Mucosa of rectum (tissue), 2 donors: ENCODE measurements at regions not wholly inside any gene's neighbourhood (a gene's known extent, or its start where the extent isn't known, plus 50 kb on each side); places are given as distances from the start of the nearest gene placed in this dataset.

Source experiments
- H3K27ac ChIP-seq, 2 donors: one replicate each; pipeline ENCODE4 v1.7.0; 2013; ENCODE audit warnings: inconsistent platforms in 2 of 2, low read depth in 2 of 2, low read length in 2 of 2
- H3K27me3 ChIP-seq, 2 donors: one replicate each; pipeline ENCODE4 v1.7.0; 2013; ENCODE audit warnings: low read length in 2 of 2; ENCODE audit not compliant: control insufficient read depth in 2 of 2, insufficient read depth in 2 of 2
- H3K36me3 ChIP-seq, 2 donors: one replicate each; pipeline ENCODE4 v1.7.0; 2013; ENCODE audit warnings: low read length in 2 of 2; ENCODE audit not compliant: control insufficient read depth in 2 of 2, insufficient read depth in 2 of 2
- H3K4me1 ChIP-seq, 2 donors: one replicate each; pipeline ENCODE4 v1.7.0; 2013; ENCODE audit warnings: low read length in 2 of 2, mild to moderate bottlenecking in 1 of 2; ENCODE audit not compliant: control insufficient read depth in 2 of 2, insufficient read depth in 2 of 2
- H3K4me3 ChIP-seq, 2 donors: one replicate each; pipeline ENCODE4 v1.7.0; 2013; ENCODE audit warnings: low read length in 2 of 2
- H3K9ac ChIP-seq, 2 donors: one replicate each; pipeline ENCODE4 v1.7.0; 2013; ENCODE audit warnings: low read length in 2 of 2, low read depth in 1 of 2, mild to moderate bottlenecking in 1 of 2
- H3K9me3 ChIP-seq, 2 donors: one replicate each; pipeline ENCODE4 v1.7.0; 2013; ENCODE audit warnings: low read length in 2 of 2; ENCODE audit not compliant: control insufficient read depth in 2 of 2
- donor health status: healthy.
- donor health status: Normal muscosa, but diverticular disease.

- Histone ChIP-seq H3K9me3 (no peaks in the 10 kb centered on the region), H3K27ac (no peak overlapping the region), H3K4me1 (peaks cover 0 to 13% of the 10 kb centered on the region in 2 donors), H3K36me3 (no peaks in the 10 kb centered on the region), H3K9ac (no peak overlapping the region), H3K4me3 (no peak overlapping the region), H3K27me3 (no peaks in the 10 kb centered on the region)
Measured at GRCh38 chr5:71937921-71938698, 169.2 kb upstream of the MAP1B start.

DNA sequence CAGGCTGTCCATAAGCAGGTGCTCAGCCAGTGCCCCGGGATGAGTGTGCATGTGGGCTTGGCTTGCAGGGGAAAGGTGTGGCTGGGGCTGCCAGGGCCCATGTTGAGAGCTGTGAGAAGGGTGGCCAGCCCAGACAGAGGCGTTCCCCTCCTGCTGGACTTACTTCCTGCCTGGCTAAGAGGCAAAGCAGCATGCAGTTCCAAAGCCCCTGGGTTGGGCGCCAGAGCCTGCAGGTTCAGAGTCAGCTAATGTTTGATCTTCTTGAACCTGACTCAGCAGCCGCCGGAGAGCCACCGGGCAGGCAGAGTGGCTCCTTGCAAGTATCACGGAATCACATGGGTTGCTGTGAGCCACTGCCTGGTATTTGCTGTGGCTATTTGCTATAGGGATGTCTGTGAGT is 168.4 kb upstream of the MAP1B start:
- H3K27me3 ChIP-seq = no peaks in the 10 kb centered on the region
- peak overlapping the region in 1 of 2 donors; percentile 2 for H3K27ac ChIP-seq
- H3K9ac ChIP-seq = peak overlapping the region in 1 of 2 donors; percentile 10
- no peak overlapping the region for H3K4me3 ChIP-seq
- H3K4me1 ChIP-seq = peaks cover 0 to 10% of the 10 kb centered on the region in 2 donors
- H3K9me3 ChIP-seq = no peaks in the 10 kb centered on the region
- H3K36me3 ChIP-seq = no peaks in the 10 kb centered on the region

- H3K27ac ChIP-seq = no peak overlapping the region
- no peaks in the 10 kb centered on the region for H3K9me3 ChIP-seq
- H3K4me1 ChIP-seq = peaks cover 0 to 10% of the 10 kb centered on the region in 2 donors
- H3K9ac ChIP-seq = peak overlapping the region in 1 of 2 donors; percentile 10
- no peak overlapping the region for H3K4me3 ChIP-seq
- H3K27me3 ChIP-seq = no peaks in the 10 kb centered on the region
- H3K36me3 ChIP-seq = no peaks in the 10 kb centered on the region
Measured at GRCh38 chr5:71939452-71940230, 167.6 kb upstream of the MAP1B start.

- H3K4me1 ChIP-seq = peaks cover 0 to 7% of the 10 kb centered on the region in 2 donors
- H3K27me3 ChIP-seq = no peaks in the 10 kb centered on the region
- no peaks in the 10 kb centered on the region for H3K36me3 ChIP-seq
- H3K9me3 ChIP-seq = no peaks in the 10 kb centered on the region
- no peak overlapping the region for H3K27ac ChIP-seq
- no peak overlapping the region for H3K9ac ChIP-seq
- H3K4me3 ChIP-seq = no peak overlapping the region
Measured at GRCh38 chr5:71943874-71944273, 163.4 kb upstream of the MAP1B start.

DNA sequence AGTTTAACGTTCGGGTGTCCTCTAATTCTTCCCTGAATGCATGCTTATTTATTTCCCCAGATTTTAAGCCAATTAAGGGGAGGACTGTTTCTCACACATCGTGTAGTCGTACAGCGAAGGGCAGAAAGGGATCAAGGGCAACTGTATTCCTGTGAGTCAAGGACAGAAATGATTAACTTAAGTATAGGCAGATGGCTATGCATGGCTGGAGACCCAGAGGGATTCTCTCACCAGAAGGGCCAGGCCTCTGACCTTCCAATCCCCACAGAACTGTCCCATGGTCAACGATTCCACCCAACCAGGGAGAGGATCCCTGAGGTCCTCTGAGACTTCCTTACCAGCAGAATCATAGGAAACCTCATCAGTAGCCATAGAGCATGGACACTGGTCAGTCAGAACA is 161.8 kb upstream of the MAP1B start:
- Histone ChIP-seq H3K27ac (no peak overlapping the region), H3K4me1 (no peaks in the 10 kb centered on the region), H3K9ac (no peak overlapping the region), H3K4me3 (no peak overlapping the region), H3K36me3 (no peaks in the 10 kb centered on the region), H3K27me3 (no peaks in the 10 kb centered on the region), H3K9me3 (no peaks in the 10 kb centered on the region)

DNA sequence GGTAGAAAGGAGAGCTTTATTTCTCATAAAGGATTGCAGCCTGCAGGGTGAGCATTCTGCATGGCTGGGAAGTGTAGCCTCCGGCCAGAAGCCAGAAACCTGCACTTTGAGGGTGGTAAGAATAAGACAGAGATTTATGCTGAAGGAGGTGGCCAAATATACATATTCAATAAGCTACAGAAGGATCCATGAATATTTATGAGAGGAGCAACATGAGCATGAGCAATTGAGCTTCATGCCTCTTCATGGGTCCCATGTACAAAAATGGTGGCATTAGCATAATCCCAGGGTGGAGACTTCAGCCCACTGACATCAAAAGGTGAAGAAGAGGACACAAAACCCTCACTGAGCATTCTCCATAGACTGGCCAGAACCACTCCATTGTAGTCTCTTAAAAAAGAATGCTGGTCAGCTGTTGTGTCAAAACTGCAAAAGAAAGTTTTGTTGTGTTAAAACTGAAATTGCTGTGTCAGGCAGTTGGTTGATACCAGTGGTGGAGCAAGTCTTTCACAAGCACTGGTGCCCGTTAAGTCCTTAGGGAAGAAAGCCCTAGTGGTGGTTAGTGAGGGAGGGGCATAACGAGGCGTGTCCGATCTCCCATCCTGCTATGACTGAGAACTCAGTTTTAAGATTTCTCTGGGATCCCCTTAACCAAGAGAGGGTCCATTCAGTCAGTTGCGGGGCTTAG is 160.8 kb upstream of the MAP1B start:
- Histone ChIP-seq H3K9ac (no peak overlapping the region), H3K36me3 (no peaks in the 10 kb centered on the region), H3K9me3 (no peaks in the 10 kb centered on the region), H3K4me3 (no peak overlapping the region), H3K27me3 (no peaks in the 10 kb centered on the region), H3K4me1 (no peaks in the 10 kb centered on the region), H3K27ac (no peak overlapping the region)

GRCh38 chr5:71948206-71948605 is 159.1 kb upstream of the MAP1B start:
- Histone ChIP-seq H3K4me1 (no peaks in the 10 kb centered on the region), H3K27ac (no peak overlapping the region), H3K9ac (no peak overlapping the region), H3K4me3 (no peak overlapping the region), H3K36me3 (no peaks in the 10 kb centered on the region), H3K9me3 (no peaks in the 10 kb centered on the region), H3K27me3 (peaks cover 0 to 1% of the 10 kb centered on the region in 2 donors)

GRCh38 chr5:71949772-71950171 is 157.5 kb upstream of the MAP1B start:
- Histone ChIP-seq H3K9ac (no peak overlapping the region), H3K36me3 (no peaks in the 10 kb centered on the region), H3K27ac (no peak overlapping the region), H3K4me1 (no peaks in the 10 kb centered on the region), H3K27me3 (peaks cover 2 to 4% of the 10 kb centered on the region in 2 donors), H3K4me3 (no peak overlapping the region), H3K9me3 (no peaks in the 10 kb centered on the region)

DNA sequence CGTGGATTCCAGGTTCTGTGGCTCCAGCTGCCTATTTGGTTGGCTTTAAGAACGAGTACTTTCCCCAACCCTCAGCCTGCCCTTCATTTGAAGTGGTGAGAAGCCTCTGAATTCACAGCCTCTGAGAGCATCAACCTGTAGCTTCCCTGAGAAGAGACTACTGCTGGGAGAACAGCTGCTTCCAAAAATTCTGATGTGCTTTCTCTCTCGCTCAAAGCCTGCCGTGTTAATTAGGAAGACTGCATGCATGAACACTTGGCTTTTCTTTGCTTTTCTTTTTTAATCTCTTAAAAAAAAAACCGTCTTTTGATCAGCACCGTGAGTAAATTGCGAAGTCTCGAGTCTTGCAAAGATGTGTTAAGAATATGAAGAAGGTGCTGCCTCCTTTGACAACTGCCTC is 153.4 kb upstream of the MAP1B start:
- Histone ChIP-seq H3K27ac (no peak overlapping the region), H3K4me1 (no peaks in the 10 kb centered on the region), H3K9me3 (no peaks in the 10 kb centered on the region), H3K9ac (no peak overlapping the region), H3K27me3 (peaks cover 2 to 4% of the 10 kb centered on the region in 2 donors), H3K4me3 (no peak overlapping the region), H3K36me3 (no peaks in the 10 kb centered on the region)

DNA sequence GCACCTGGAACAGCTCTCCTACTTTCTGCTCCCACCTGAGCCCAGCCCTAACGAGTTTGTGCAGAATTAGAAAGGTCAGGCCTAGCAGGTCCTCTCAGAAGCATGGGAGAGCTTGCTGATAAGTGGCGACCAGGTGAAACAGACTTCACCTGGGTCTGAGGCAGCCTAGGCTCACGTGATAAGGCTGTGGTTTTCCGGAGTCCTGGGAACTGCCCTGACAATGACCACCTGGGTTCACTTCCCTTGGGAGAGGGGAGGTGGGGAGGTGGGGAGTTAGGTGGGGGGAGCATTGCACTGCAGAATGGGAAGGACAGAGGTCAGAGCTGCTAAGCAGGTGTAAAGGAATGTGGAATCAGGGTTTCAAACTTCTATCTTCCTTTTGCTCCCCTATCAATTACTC is 152.9 kb upstream of the MAP1B start:
- H3K9ac ChIP-seq = no peak overlapping the region
- H3K27ac ChIP-seq = no peak overlapping the region
- H3K4me1 ChIP-seq = no peaks in the 10 kb centered on the region
- no peaks in the 10 kb centered on the region for H3K9me3 ChIP-seq
- no peaks in the 10 kb centered on the region for H3K36me3 ChIP-seq
- peaks cover 2 to 4% of the 10 kb centered on the region in 2 donors for H3K27me3 ChIP-seq
- no peak overlapping the region for H3K4me3 ChIP-seq
